ENCODE measurements at regions not wholly inside any gene's neighbourhood (a gene's known extent, or its start where the extent isn't known, plus 50 kb on each side); places are given as distances from the start of the nearest gene placed in this dataset.

GRCh38 chr3:171950373-171950772, 89.0 kb upstream of the FNDC3B start:
- no peak for TF ChIP-seq EZH2 (optimal IDR thresholded peaks at IDR 0.05; ENCODE audit: low read depth, low read length)
- no peak for TF ChIP-seq CTCF (IDR thresholded peaks at IDR 0.05; ENCODE audit: low read length)
